ENCODE measurements at regions not wholly inside any gene's neighbourhood (a gene's known extent, or its start where the extent isn't known, plus 50 kb on each side); places are given as distances from the start of the nearest gene placed in this dataset.
"Not testable (repeated sequence)": the region's sequence is repeated elsewhere in the genome, so short reads cannot be mapped to it uniquely, and the experiment has no call there.

DNA sequence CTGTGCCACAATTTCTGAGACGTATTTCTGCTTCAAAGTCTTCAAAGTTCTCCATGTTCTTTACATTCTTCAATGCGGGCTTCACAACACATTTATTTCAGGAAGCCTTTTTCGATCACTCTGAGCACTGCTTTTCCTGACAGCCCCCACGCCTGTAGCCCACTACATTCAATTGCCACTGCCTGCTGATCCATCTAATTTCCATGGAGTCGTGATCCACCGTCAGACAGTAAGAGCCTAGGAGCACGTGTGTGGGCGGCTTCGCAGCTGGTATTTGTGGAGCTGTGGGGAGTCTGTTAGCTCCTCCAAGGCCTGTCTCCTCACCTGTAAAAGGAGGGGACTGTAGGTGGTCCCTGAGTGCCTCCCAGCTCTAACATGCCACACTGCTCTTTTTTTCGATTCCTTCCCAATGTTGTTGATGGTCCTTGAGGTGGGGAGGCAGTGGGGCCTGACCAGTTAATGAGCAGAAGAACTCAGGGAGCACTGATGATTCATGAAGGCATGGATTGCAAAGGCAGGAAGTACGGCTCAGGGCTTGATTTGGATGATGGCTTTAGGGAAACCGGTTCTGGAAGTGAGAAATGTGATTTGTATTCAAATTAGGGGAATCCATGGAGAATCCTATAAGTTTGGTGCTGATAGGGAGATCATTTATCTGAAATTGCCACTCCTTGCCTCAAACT, 401.1 kb upstream of the PODXL start:
- DNase-seq, result no peak

DNA sequence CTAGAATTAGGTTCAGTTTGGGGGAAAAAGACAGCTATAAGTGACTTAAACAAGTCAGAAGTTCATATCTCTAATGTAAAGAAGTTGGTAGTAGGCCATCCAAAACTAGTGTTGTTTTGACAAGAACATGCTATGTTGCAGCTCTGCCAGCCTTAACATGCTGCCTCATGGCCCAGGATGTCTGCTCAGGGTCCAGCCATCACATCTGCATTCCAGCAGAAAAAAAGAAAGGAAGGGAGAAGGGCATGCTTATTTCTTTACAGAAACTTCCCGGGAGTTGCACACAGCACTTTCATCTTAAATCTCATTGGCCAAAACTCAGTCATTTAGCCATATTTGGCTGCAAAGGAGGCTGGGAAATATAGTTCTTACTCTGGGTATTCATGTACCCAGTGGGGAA, 400.4 kb upstream of the PODXL start:
- DNase-seq, result no peak

DNA sequence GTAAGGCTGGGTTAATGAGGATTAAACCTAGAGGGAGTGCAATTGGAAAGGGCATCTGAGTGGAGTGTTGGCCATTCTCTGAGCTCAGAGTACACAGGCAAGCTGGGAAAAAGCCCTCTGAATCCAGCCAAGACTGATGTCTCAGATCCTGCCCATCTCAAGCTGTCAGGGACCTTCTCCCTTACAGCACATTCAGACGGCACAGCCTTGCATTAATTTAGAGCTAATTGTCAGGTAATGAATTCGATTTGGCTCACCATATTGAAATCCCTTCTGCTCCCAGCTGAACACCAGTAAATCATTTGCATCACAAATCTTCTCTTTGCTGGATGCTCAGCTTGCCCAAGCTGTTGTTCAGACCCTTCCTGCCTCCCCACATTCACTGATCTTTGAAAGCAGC, 399.3 kb upstream of the PODXL start:
- DNase-seq, result no peak

DNA sequence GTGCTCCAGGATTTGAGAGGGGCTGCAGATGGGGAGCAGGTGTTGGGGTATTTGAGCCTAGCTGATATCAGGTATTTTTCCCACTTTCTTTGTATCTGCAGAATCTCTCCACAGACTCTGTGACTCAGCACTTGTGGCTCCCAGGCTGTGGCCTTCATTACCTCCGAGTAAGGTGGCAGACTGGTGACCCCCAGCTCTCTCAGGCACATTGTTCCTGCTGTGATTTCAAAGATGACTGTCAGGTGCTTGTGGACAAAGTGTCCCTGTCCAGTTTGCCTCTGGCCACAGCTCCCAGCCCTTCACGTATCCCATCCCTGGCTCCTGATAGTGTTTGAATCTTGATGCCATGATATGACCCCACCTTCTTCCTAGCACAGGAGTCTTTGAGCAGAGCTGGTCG, 396.8 kb upstream of the PODXL start:
- no peak for DNase-seq

DNA sequence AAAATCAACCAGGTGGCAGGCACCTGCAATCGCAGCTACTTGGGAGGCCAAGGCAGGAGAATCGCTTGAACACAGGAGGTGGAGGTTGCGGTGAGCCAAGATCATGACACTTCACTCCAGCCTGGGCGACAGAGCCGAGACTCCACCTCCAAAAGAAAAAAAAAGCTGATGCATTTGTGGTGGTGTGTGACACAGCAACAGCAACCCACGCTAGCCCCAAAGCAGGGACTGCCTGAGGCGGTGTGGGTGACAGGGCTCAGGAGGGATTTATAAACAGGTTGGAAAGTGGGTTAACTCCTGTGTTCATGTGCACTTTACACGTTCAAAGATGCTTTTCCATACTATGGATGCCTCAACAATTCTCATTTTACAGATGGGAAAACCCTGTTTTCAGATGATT, 395.9 kb upstream of the PODXL start:
- DNase-seq, result no peak

DNA sequence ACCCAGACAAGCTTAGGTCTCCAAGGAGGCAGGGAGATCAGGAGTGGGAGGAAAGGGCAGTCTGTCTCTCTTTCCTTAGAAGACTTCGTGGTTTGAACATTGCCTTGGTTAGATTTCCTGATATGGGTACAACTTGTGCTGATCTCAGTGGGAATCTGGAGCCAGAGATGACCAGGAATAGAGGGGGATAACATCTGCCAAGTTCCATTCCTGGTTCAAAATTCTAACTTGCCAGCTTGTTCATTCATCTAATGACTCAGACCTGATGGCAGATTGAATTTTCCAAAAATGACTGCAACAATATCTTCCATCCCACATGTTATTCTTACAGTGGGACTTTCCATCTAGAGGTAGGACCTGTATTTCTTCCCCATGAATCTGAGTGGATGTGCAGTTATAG, 394.3 kb upstream of the PODXL start:
- DNase-seq, result no peak

DNA sequence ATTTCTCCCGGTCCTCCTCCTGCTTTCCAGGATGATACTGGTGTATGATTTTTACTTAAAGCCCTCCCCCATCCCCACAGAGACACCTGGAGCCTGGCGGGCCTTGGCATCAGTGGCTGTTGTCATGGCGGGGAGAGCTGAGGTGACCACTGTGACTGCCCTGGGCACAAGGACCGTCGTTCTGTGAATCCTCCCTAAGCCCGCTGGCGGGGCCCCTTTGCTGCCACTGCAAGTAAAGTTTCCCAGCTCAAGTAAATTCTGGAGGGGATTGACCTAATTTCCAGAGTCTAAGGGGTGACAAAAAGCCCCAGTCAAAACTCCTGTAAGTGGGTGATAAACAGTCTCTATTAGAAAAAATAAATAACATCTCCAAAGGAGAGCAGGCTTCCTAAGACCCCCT, 393.2 kb upstream of the PODXL start:
- DNase-seq, result no peak

DNA sequence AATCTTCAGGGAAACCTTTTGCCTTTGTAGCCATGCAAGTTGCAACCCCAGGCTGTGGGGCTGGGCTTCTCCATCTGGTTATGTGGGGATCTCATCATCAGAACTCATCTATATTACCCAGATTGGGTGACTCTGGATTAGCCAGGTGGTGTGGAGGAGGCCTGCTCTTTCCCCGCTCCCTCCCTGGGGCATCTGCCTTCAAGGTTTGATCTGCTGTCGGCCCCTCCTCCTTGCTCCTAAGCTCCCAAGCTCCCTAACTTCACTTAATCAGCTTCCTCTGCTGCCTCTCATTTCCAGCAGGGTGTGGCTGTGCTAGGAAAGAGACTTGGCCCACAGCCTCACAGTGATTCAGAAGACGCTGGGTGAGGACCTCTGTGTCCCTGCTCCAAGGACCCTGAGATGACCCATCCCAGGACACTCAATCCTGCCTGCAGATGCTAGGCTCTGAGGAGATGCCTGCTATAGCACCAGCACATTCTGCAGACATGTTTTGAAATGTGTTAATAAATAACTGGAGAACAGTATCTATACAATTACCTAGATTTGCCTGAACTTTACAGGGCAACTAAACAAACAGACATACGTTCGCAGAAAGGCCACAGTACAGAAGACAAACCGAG, 392.1 kb upstream of the PODXL start:
- no peak for DNase-seq

DNA sequence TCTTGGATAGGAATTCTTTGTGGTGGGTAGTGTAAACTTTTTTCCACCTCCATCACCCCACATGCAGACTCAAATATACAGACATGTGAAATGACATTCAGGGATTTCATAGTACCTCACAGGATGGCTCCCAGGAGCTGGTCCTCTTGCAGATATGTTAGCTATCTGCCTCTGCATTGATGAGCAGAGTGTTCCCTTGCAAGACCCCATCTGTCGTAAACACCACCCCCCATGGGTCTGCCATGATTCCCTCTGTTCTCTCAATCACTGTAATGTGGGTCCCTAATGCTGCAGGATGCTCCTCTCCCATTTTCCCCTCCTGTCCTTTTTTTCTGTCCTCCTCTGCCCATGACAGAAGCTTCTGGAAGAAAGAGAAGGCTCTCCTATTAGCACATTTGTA, 391.2 kb upstream of the PODXL start:
- no peak for DNase-seq

DNA sequence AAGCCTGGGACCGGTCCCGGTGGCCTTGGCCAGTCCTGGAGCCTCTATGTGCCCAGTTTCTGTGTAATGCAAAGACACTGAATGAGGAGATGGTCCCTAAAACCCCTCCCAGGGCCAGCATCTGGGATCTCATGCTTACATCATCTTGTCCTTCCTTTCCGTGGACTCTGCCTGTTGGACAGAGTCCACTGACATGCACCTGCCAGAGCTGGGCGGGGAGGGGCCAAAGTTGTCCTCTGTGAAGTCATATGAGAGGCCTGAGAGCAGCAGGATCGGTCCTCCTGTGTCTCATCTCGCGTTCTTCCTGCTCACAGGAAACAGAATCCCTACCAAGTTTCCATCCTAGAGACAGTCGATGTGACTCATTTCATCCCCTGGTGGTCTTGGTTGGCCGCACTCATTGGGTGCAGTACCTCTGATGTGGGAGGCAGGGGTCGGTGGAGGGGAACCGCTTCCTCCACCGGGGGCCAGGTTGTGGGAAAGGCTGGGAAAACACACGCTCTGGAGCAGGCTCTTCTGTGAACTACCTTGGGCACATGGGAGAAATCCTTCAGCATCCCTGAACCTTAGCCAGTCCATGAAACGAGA, 389.6 kb upstream of the PODXL start:
- DNase-seq, result no peak

DNA sequence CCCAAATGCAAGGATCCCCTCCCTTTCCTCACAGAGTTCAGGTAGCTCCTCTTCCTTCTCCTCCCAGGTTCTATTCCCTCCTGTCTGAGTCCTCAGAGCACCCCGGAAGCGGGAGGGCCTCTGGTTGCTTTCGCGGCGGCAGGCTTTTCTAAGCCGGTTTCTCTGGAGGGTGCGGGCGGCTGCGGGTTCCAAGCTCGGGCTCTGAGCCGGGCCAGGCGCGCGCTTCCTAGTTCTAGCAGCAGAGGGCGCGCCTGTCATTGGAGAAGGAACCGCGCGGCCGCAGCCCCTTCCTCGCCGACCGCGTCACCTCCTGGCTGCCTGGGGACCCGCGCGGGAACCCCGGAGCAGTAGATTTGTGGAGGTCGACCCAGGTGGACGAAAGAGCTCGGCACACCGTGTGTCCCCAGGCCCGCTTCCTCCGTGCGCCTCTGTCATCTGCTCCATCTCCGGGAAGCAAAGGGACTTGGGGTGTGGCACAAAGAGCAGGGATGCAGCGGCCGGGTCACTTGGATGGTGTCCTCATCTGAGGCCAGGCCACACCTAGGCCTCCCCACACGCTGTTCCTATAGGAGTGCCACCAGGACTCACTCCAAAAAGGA, 389.0 kb upstream of the PODXL start:
- no peak for DNase-seq

DNA sequence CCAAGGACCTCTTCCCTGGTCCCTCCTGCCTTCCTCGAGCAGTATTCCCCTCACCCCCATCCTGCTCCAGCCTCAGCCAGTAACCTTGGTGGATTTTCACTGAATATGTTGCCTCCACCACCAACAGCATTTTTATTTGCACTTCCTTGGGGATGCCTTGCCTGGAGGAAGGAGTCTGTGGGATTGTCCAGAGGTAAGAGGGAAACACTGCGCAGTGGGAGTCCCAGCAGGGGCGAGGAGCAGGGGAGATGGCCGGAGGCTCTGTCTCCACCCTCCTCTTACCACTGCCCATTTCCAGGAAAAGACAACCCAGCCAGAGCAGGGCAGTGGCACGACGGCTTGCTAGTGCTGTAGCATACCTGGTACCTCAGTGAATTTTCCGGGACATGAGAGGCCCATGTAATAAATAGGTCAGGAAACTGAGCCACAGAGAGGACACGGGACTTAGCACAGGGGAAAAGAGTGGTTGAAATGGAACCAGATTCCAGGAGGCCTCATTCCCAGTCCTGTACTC, 388.2 kb upstream of the PODXL start:
- no peak for DNase-seq

DNA sequence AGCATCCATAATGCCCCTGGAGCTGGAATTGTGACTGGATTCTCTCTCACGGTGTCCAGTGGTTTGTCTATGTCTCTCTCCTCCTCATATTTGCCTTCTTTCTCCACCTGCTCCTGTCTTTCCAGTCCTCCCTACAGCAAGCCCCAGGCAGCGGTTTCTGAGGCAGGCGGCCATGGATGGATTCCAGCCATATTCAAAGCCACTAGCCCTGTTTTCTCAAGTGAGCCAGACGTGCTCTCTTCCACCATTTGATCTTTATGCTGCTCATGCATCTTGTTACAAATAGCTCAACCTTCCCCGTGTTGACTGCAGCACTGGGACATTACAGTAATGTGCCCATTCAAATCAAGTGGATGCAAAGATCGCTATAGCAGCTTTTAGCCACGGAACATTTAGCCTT, 387.2 kb upstream of the PODXL start:
- DNase-seq, result no peak

DNA sequence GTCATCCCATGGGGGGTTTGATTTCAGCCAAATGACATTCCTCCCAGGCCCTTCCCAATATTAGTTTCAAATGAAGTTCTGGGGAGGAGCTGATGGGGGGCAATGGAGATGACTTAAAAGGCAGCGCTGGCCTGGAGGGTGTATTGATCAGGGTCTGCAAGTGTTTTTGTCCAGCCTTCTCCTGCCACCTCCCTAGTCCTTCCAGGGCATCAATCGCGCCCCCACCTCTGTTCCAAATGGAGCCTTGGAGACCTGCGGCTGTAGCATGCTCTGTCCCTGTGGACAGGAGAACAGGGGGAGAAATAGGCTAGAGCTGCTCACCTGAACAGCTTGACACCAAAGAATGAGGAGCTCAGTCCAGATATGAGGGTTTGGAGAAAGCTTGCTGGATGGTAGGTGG, 386.8 kb upstream of the PODXL start:
- DNase-seq, result no peak

DNA sequence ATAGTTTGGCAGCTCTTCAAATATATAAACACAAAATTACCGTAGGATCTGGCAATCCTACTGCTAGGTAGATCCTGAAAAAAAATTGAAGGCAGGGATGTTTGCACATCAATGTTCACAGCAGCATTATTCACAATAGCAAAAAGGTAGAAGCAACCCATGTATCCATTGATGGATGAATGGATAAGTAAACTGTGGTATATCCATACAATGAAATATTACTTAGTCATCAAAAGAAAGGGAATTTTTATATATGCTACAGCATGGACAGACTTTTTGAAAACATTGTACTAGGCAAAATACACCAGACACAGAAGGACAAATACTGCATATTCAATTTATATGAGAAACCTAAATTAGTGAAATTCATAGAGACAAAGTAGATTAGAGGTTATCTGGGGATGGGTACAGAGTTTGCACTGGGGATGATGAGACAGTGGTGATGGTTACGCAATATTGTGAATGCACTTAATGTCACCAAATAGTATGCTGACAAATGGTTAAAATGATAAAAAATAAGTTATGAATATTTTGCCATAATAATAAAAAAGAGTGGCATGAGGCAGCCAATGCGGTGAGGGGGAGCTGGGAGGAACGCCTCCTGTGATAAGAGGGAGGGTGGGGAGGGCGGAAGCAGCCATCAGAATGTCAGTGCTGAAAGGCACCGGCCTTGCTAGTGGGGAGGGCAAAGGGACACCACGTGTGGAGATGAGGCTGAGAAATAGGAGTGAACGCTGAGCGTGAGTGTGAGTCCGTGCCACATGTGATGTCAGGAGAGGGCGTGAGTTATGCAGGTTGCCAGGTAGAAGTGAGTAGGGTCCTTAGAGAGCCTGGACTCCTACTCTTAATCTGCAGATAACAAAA, 386.1 kb upstream of the PODXL start:
- no peak for DNase-seq

DNA sequence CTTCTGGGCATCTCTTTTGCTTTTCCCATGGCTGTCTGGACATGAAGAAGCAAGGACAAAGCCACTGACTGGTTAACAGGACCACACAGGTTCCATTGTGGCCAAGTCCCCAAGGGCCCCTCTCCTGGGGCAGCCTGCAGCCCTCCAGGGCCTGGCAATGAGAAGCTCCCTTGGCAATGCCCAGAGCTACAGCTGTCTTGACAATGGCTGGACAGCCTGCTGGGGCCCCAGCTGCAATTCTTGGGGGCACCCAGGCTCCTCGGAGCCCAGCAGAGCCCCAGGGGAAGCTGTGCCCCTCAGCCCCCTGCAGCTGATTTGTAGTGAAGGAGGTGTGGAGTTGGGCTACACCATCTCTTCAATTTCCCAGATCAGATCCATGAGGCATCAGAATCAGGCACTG, 384.9 kb upstream of the PODXL start:
- DNase-seq, result no peak

DNA sequence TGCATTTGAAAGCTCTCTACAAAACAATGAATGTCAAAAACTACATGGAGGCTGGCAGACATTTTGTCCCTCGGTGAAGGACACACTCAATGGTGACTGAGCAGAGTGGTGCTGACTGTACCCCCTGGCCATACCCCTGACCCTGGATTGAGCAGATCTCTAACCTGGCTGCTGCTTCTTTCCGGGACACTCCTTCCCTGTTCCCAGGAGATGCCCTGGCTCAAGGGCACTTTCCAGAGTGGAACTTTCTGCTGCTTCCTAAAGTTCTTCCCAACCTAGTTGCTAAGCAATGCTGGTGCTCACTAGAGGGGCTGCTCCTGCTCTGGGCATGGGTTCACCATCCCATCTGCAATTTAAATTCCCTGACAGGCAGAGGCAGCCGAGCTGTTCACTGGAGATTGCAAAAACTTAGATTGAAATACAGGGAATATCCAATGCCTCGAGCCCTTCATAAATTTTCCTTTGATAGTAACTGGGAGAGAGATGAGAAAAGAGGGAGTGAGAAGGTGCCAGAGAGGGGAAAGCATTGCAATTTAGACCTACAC, 384.3 kb upstream of the PODXL start:
- no peak for DNase-seq

DNA sequence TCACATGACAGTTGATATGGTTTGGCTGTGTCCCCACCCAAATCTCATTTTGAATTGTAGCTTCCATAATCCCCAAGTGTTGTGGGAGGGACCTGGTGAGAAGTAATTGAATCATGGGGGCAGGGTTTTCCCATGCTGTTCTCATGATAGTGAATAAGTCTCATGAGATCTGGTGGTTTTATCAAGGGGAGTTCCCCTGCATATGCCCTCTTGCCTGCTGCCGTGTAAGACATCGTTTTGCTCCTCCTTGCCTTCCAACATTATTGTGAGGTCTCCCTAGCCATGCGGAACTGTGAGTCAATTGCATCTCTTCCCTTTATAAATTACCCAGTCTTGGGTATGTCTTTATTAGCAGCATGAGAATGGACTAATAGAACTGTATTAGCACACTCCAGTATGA, 382.4 kb upstream of the PODXL start:
- not testable (repeated sequence) for DNase-seq

DNA sequence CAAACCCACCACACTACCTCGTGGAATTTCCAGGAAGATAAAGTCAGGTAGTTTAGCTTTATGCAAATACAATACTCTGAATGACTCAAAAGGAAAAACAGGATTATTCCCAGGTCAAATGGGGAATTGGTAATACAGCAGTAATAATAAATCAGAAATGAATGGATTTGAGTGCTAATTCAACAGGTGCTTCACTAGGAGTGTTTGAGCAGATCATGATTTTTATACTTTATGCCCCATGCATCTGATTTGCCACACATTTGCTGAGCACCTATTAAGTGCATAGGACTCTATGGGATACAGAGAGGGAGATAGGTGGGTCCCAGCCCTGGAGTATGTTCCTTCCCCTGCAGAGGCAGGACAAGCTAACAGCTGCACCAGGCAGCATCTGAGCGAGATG, 381.4 kb upstream of the PODXL start:
- DNase-seq, result no peak

DNA sequence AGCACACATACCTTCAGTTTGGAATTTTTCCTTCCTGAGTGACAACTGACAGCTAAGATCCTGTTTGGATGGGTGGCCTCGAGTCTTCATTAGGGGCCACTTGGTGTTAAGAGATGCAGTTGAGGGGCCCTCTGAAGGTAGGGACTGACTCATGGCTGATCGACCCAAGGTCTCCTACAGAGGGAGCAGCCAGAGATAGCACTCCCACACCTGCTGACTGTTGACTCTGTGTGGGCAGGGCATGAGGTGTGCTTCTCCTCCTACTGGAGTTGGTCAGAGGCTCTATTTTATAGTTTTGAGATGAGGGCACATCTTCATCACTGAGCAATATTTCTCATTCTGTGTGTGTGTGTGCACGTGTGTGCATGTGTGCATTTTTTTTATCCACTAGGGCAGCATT, 378.8 kb upstream of the PODXL start:
- no peak for DNase-seq

DNA sequence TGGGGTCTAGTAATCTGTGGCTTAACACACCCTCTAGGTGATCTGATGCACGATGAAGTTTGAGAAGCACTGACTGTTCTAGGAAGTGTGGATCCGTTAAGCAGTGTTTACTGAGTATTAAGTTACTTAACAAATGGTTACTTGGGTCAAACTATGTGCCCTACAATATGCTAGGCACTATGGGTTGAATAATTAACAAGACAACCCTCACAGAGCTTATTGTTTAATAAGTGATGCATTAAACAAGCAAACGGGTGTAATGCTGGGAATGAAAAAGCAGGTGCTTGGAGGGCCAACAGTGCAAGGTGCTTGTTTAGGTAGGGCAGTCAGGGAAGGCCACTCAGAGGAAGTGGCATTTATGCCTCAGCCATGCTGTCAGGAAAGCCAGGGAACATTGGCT, 378.0 kb upstream of the PODXL start:
- no peak for DNase-seq

DNA sequence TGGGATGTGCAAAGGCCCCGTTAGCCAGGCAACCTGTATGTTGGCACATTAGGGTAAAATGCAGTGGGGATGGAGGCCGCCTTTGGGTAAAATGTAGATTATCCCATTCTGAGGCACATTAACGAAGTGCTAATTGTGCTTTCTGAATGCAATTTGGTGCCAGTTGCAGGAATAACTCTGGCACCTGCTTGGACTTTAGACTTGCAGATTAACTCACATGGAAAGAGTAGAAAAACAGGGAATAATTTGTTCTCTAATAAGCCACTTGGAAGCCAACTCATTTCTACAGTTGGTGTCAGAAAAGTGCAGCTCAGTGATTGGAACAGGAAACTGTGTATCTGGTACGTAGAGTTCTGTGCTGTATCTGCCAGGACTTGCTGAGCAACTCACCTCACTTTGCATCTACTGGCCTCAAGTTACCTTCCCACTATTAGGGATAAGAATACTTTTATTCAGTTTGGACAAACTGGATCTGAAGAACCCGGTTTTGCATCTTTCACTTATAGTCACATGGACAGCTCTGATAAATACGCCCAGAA, 377.4 kb upstream of the PODXL start:
- no peak for DNase-seq

DNA sequence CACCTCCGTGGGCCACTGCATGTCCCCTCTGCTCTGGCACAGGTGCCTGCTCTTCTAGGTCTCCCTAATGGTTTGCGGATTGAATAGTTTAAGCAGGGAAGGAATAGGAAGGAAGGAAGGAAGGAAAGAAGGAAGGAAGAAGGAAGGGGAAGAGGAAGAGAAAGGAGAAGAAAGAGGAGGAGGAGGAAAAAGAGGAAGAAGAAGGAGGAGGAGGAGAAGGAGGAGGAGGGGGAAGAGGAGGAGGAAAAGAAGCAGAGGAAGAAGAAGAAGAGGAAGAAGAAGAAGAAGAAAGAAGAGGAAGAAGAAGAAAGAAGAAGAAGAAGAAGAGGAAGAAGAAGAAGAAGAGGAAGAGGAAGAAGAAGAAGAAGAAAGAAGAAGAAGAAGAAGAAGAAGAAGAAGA, 376.8 kb upstream of the PODXL start:
- DNase-seq, result not testable (repeated sequence)
